ENCODE measurements at regions not wholly inside any gene's neighbourhood (a gene's known extent, or its start where the extent isn't known, plus 50 kb on each side); places are given as distances from the start of the nearest gene placed in this dataset.
"Not testable (repeated sequence)": the region's sequence is repeated elsewhere in the genome, so short reads cannot be mapped to it uniquely, and the experiment has no call there.

DNA sequence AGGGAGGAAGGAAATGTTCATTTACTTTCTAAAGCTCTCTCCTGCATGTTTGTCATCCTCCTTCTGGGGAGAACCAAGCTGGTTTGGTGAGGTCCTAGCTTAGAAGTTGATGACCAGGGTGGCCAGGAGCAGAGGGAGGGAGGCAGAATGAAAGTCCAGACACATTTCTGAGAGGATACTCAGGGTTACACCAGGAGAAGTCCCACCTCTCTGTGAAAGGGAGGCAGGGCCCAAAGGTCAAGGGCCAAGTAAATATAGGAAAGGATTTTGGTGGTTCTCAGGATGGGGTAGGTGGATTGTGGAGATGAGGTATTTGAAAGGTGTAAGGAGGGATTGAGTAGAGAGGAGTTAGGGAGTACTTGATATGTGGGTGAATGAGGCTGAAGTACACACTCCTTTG lies 58.0 kb upstream of the FBXO11 start:
- intact Hi-C loops (cut with micrococcal nuclease), result no loop called here
- DNase-seq, result no peak
- H3K4me3 Mint-ChIP-seq, result no peak overlapping the region
- H3K4me1 Mint-ChIP-seq, result peaks cover 2% of the 10 kb centered on the region
- H3K27me3 Mint-ChIP-seq, result peaks cover 19% of the 10 kb centered on the region
- H3K36me3 Mint-ChIP-seq (ENCODE audit: low read depth), result no peaks in the 10 kb centered on the region
- no peaks in the 10 kb centered on the region for H3K9me3 Mint-ChIP-seq
- no peak overlapping the region for H3K27ac Mint-ChIP-seq

- intact Hi-C loops (cut with micrococcal nuclease), result no loop called here
These were observed 58.6 kb upstream of the FBXO11 start for GRCh38 chr2:47964722-47965434.

GRCh38 chr2:47976728-47977127 lies 70.4 kb upstream of the FBXO11 start:
- DNase-seq; H3K27ac Mint-ChIP-seq; H3K27me3 Mint-ChIP-seq; H3K4me3 Mint-ChIP-seq; H3K36me3 Mint-ChIP-seq (ENCODE audit: low read depth); H3K4me1 Mint-ChIP-seq; intact Hi-C loops (cut with micrococcal nuclease): not testable (repeated sequence)
- peaks cover 12% of the 10 kb centered on the region for H3K9me3 Mint-ChIP-seq

More at GRCh38 chr2:47964722-47965434, 58.6 kb upstream of the FBXO11 start:
- peaks cover 2% of the 10 kb centered on the region for H3K4me1 Mint-ChIP-seq
- H3K27ac Mint-ChIP-seq, result no peak overlapping the region
- H3K4me3 Mint-ChIP-seq, result no peak overlapping the region
- DNase-seq, result no peak
- H3K27me3 Mint-ChIP-seq, result peaks cover 13% of the 10 kb centered on the region
- H3K9me3 Mint-ChIP-seq, result no peaks in the 10 kb centered on the region
- H3K36me3 Mint-ChIP-seq (ENCODE audit: low read depth), result no peaks in the 10 kb centered on the region

DNA sequence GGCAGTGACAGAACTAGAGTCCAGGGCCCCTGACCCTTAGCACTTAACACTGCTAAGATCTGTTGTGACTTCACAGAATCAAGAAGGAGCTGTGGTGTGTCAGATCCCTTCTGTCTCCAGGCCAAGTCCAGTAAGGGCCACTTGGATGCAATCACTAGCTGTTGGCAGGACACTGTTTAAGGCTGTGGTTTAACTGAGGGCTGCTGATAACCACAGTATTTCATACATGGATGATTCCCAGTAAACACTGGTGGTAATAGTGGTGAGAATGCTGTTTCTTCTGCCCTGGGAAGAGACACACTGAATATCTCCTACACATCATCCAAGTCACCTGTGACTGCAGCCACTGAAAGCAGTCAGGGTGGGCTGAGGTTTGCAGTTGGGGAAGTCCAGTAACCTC lies 77.7 kb upstream of the FBXO11 start:
- Mint-ChIP-seq H3K27ac (no peak overlapping the region), H3K9me3 (peaks cover under 1% of the 10 kb centered on the region), H3K4me1 (no peaks in the 10 kb centered on the region), H3K27me3 (peaks cover 9% of the 10 kb centered on the region), H3K4me3 (no peak overlapping the region), H3K36me3 (ENCODE audit: low read depth) (no peaks in the 10 kb centered on the region)
- no peak for DNase-seq
- intact Hi-C loops (cut with micrococcal nuclease), result no loop called here

GRCh38 chr2:47990503-47990902 lies 84.2 kb upstream of the FBXO11 start:
- no peak overlapping the region for H3K27ac Mint-ChIP-seq
- no peak overlapping the region for H3K4me3 Mint-ChIP-seq
- no peak for DNase-seq
- intact Hi-C loops (cut with micrococcal nuclease), result no loop called here
- H3K4me1 Mint-ChIP-seq, result peaks cover 3% of the 10 kb centered on the region
- no peaks in the 10 kb centered on the region for H3K36me3 Mint-ChIP-seq (ENCODE audit: low read depth)
- peaks cover 4% of the 10 kb centered on the region for H3K27me3 Mint-ChIP-seq
- no peaks in the 10 kb centered on the region for H3K9me3 Mint-ChIP-seq

- no peaks in the 10 kb centered on the region for H3K36me3 Mint-ChIP-seq (ENCODE audit: low read depth)
- no peak overlapping the region for H3K4me3 Mint-ChIP-seq
- H3K27ac Mint-ChIP-seq, result no peak overlapping the region
- intact Hi-C loops (cut with micrococcal nuclease), result no loop called here
- H3K4me1 Mint-ChIP-seq, result peaks cover 3% of the 10 kb centered on the region
- no peak for DNase-seq
- H3K9me3 Mint-ChIP-seq, result no peaks in the 10 kb centered on the region
- no peaks in the 10 kb centered on the region for H3K27me3 Mint-ChIP-seq
These were observed 86.4 kb upstream of the FBXO11 start for GRCh38 chr2:47992671-47993070.

- Mint-ChIP-seq H3K27me3 (no peaks in the 10 kb centered on the region), H3K9me3 (no peaks in the 10 kb centered on the region)
These were observed 90.5 kb upstream of the FBXO11 start for GRCh38 chr2:47996808-47997207.

DNA sequence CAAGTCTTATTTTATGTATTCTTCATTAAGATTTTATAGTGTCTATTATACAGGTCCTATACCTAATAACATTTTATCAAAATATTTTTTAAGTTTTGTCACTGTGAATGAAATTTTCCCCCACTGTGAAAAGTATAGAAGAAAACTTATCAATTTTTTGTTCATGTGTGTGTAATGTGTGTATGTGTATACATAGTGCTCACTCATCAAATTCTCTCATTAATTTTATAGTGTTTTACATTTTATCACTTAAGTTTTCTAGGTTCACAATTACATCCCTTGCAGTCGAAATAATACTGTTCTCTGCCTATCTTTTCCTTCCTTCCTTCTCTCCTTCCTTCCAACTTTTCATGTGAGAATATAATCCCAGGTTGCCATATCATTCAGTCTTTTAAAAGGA lies 93.2 kb upstream of the FBXO11 start:
- intact Hi-C loops (cut with micrococcal nuclease), result no loop called here
- Mint-ChIP-seq H3K4me3 (no peak overlapping the region), H3K36me3 (ENCODE audit: low read depth) (no peaks in the 10 kb centered on the region), H3K9me3 (no peaks in the 10 kb centered on the region), H3K27ac (no peak overlapping the region), H3K27me3 (peaks cover 2% of the 10 kb centered on the region), H3K4me1 (no peaks in the 10 kb centered on the region)
- no peak for DNase-seq

More at GRCh38 chr2:47996808-47997207, 90.5 kb upstream of the FBXO11 start:
- intact Hi-C loops (cut with micrococcal nuclease), result no loop called here
- DNase-seq, result no peak
- no peak overlapping the region for H3K4me3 Mint-ChIP-seq
- no peaks in the 10 kb centered on the region for H3K36me3 Mint-ChIP-seq (ENCODE audit: low read depth)
- no peak overlapping the region for H3K27ac Mint-ChIP-seq
- peaks cover 3% of the 10 kb centered on the region for H3K4me1 Mint-ChIP-seq

DNA sequence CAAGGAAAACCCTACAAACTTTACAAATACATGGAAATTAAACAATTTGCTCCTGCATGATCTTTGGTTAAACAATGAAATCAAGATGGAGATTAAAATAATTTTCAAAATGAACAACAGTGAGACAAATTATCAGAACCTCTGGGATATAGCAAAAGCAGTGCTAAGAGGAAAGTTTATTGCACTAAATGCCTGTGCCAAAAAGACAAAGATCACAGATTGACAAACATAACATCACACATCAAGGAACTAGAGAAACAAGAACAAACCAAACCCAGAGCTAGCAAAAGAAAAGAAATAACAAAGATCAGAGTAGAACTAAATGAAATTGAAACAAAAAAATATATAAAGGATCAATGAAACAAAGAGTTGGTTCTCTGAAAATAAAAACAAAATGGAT lies 95.2 kb upstream of the FBXO11 start:
- Mint-ChIP-seq H3K9me3 (no peaks in the 10 kb centered on the region), H3K27ac (no peak overlapping the region), H3K27me3 (peaks cover 2% of the 10 kb centered on the region), H3K36me3 (ENCODE audit: low read depth) (no peaks in the 10 kb centered on the region), H3K4me1 (no peaks in the 10 kb centered on the region), H3K4me3 (no peak overlapping the region)
- DNase-seq, result no peak
- intact Hi-C loops (cut with micrococcal nuclease), result no loop called here

- H3K9me3 Mint-ChIP-seq, result no peaks in the 10 kb centered on the region
- peaks cover 7% of the 10 kb centered on the region for H3K27me3 Mint-ChIP-seq
- no peak overlapping the region for H3K4me3 Mint-ChIP-seq
- intact Hi-C loops (cut with micrococcal nuclease), result no loop called here
- H3K36me3 Mint-ChIP-seq (ENCODE audit: low read depth), result no peaks in the 10 kb centered on the region
- H3K27ac Mint-ChIP-seq, result no peak overlapping the region
- no peaks in the 10 kb centered on the region for H3K4me1 Mint-ChIP-seq
- DNase-seq, result no peak
These were observed 99.8 kb upstream of the FBXO11 start for GRCh38 chr2:48006094-48006493.

DNA sequence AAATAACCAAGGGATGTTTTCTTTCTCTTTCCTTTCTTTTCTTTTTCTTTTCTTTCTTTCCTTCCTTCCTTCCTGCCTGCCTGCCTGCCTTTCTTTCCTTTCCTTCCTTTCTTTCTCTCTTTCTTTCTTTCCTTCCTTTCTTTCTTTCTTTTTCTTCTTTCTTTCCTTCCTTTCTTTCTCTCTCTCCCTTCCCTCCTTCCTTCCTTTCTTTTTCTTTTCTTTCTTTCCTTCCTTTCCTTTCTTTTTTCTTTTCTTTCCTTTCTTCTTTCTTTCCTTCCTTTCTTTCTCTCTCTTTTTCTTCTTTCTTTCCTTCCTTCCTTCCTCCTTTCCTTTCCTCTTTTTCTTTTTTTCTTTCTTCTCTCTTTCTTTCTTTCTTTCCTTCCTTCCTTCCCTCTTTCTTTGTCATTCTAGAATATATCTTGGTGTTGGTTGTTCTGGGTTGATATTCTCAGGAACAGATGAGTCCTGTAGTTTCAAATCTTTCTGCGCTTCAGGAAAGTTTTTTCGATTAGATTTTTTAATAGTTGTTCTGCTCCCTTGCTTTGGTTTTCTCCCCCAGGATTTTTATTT lies 101.5 kb upstream of the FBXO11 start:
- H3K36me3 Mint-ChIP-seq (ENCODE audit: low read depth), result no peaks in the 10 kb centered on the region

GRCh38 chr2:48009256-48009655 lies 103.0 kb upstream of the FBXO11 start:
- Mint-ChIP-seq H3K4me1 (no peaks in the 10 kb centered on the region), H3K4me3 (no peak overlapping the region), H3K27me3 (peaks cover 7% of the 10 kb centered on the region), H3K36me3 (ENCODE audit: low read depth) (no peaks in the 10 kb centered on the region), H3K27ac (no peak overlapping the region), H3K9me3 (no peaks in the 10 kb centered on the region)
- intact Hi-C loops (cut with micrococcal nuclease), result no loop called here
- DNase-seq, result no peak

More for the DNA sequence above, 101.5 kb upstream of the FBXO11 start:
- no peaks in the 10 kb centered on the region for H3K9me3 Mint-ChIP-seq
- no peak overlapping the region for H3K27ac Mint-ChIP-seq
- intact Hi-C loops (cut with micrococcal nuclease), result no loop called here
- peaks cover 8% of the 10 kb centered on the region for H3K27me3 Mint-ChIP-seq
- H3K4me3 Mint-ChIP-seq, result no peak overlapping the region
- no peaks in the 10 kb centered on the region for H3K4me1 Mint-ChIP-seq
- no peak for DNase-seq

- Mint-ChIP-seq H3K27ac (no peak overlapping the region), H3K36me3 (ENCODE audit: low read depth) (no peaks in the 10 kb centered on the region), H3K4me1 (no peaks in the 10 kb centered on the region), H3K27me3 (peaks cover 5% of the 10 kb centered on the region), H3K4me3 (no peak overlapping the region), H3K9me3 (peaks cover 12% of the 10 kb centered on the region)
- no peak for DNase-seq
- intact Hi-C loops (cut with micrococcal nuclease), result no loop called here
These were observed 109.1 kb upstream of the FBXO11 start for GRCh38 chr2:48015421-48015820.

- DNase-seq, result no peak
- intact Hi-C loops (cut with micrococcal nuclease), result no loop called here
- Mint-ChIP-seq H3K4me3 (no peak overlapping the region), H3K27ac (no peak overlapping the region), H3K36me3 (ENCODE audit: low read depth) (no peaks in the 10 kb centered on the region), H3K27me3 (peaks cover 4% of the 10 kb centered on the region), H3K9me3 (peaks cover 12% of the 10 kb centered on the region), H3K4me1 (no peaks in the 10 kb centered on the region)
These were observed 110.1 kb upstream of the FBXO11 start for GRCh38 chr2:48016225-48017019.
